OCI-LY3 (cell line): ENCODE measurements at regions not wholly inside any gene's neighbourhood (a gene's known extent, or its start where the extent isn't known, plus 50 kb on each side); places are given as distances from the start of the nearest gene placed in this dataset.
"Not testable (repeated sequence)": the region's sequence is repeated elsewhere in the genome, so short reads cannot be mapped to it uniquely, and the experiment has no call there.

Experiments
- H2AFZ ChIP-seq: fragments of 200-600, 300-600 bp; shearing (Covaris generic); 2 replicates; pipeline ENCODE4 v1.6.0; 2014; ENCODE audit warnings: antibody characterized with exemption, low read depth, low read length
- H3K27ac ChIP-seq: fragments of 200-600, 300-600 bp; sonication (generic); 2 replicates; pipeline ENCODE4 v1.5.1; 2014; ENCODE audit warnings: mild to moderate bottlenecking, low read length, moderate library complexity, mixed read lengths
- H3K27me3 ChIP-seq: fragments of 200-600, 300-600 bp; sonication (generic); 2 replicates; pipeline ENCODE4 v1.6.1; 2014; ENCODE audit warnings: low read depth, low read length, mixed read lengths
- H3K36me3 ChIP-seq: fragments of 200-600, 300-600 bp; sonication (generic); replicated peaks from 2 replicates; pipeline ENCODE3; 2014; ENCODE audit warnings: low read depth, low read length, mixed read lengths
- H3K4me1 ChIP-seq: fragments of 300-600, 200-600 bp; sonication (generic); 2 replicates; pipeline ENCODE4 v1.6.1; 2014; ENCODE audit warnings: low read length, mixed read lengths
- H3K4me2 ChIP-seq: fragments of 200-600, 300-600 bp; sonication (generic); 2 replicates; pipeline ENCODE4 v1.6.1; 2014; ENCODE audit warnings: low read length, mixed read lengths
- H3K4me3 ChIP-seq: fragments of 300-600, 200-600 bp; sonication (generic); 2 replicates; pipeline ENCODE4 v1.5.1; 2014; ENCODE audit warnings: antibody characterized with exemption, mild to moderate bottlenecking, low read length, moderate library complexity
- H3K79me2 ChIP-seq: fragments of 300-600, 200-600 bp; shearing (Covaris generic); 2 replicates; pipeline ENCODE4 v1.6.1; 2014; ENCODE audit warnings: mild to moderate bottlenecking, low read length, mixed read lengths
- H3K9ac ChIP-seq: fragments of 300-600, 200-600 bp; shearing (Covaris generic); 2 replicates; pipeline ENCODE4 v1.6.0; 2014; ENCODE audit warnings: mild to moderate bottlenecking, low read length, moderate library complexity
- H3K9me3 ChIP-seq: fragments of 200-600, 300-600 bp; shearing (Covaris generic); 2 replicates; pipeline ENCODE4 v1.6.1; 2014; ENCODE audit warnings: low read length, mixed read lengths; ENCODE audit not compliant: insufficient read depth
- H4K20me1 ChIP-seq: fragments of 200-600, 300-600 bp; sonication (generic); 2 replicates; pipeline ENCODE4 v1.6.1; 2016; ENCODE audit warnings: low read length, mixed read lengths; ENCODE audit not compliant: insufficient read depth
- EZH2phosphoT487 ChIP-seq: fragments of 200-600 bp; shearing (Covaris generic); IDR thresholded peaks from 2 replicates; pipeline ENCODE4 v1.6.1; 2018; ENCODE audit warnings: antibody characterized with exemption, mixed run types, low read depth
- TF ChIP-seq, protein P1 (sequence below): fragments of 200-600, 300-600 bp; sonication (generic); IDR thresholded peaks from 2 replicates; pipeline ENCODE4 v1.5.1; 2014; ENCODE audit warnings: antibody characterized with exemption, low read length, low read depth

- Histone ChIP-seq H3K4me3 (no peak overlapping the region), H3K9ac (no peak overlapping the region)
Measured at GRCh38 chr7:114812570-114812969, 109.3 kb upstream of the MDFIC start.

DNA sequence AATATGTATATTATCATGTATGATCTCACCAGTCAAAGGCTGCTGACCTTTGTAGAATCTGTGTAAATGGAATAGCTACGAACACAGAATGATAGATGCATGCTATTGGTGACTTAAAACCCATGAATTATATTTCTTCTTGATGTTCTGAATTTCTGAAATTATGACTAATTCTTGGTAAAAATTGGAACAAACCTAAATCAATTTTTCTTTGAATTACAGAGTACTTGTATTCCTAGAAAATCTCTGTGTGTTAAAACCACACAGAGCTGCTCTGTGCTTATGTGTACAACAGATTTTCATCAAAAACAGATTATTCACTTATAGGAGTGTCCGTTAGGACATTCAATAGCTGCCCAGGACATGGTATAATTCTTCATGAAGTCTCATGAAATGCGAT lies 108.3 kb upstream of the MDFIC start:
- TF ChIP-seq EZH2phosphoT487, result no peak
- TF ChIP-seq, protein P1, sequence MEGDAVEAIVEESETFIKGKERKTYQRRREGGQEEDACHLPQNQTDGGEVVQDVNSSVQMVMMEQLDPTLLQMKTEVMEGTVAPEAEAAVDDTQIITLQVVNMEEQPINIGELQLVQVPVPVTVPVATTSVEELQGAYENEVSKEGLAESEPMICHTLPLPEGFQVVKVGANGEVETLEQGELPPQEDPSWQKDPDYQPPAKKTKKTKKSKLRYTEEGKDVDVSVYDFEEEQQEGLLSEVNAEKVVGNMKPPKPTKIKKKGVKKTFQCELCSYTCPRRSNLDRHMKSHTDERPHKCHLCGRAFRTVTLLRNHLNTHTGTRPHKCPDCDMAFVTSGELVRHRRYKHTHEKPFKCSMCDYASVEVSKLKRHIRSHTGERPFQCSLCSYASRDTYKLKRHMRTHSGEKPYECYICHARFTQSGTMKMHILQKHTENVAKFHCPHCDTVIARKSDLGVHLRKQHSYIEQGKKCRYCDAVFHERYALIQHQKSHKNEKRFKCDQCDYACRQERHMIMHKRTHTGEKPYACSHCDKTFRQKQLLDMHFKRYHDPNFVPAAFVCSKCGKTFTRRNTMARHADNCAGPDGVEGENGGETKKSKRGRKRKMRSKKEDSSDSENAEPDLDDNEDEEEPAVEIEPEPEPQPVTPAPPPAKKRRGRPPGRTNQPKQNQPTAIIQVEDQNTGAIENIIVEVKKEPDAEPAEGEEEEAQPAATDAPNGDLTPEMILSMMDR, result no peak
- H3K9me3 ChIP-seq, result no peaks in the 10 kb centered on the region
- H3K4me1 ChIP-seq, result no peaks in the 10 kb centered on the region
- no peaks in the 10 kb centered on the region for H3K27me3 ChIP-seq
- no peak overlapping the region for H3K4me2 ChIP-seq
- no peak overlapping the region for H3K27ac ChIP-seq
- no peaks in the 10 kb centered on the region for H3K79me2 ChIP-seq
- H3K36me3 ChIP-seq, result no peaks in the 10 kb centered on the region
- H2AFZ ChIP-seq, result no peak overlapping the region
- no peak overlapping the region for H3K9ac ChIP-seq
- no peak overlapping the region for H3K4me3 ChIP-seq
- no peaks in the 10 kb centered on the region for H4K20me1 ChIP-seq

More at GRCh38 chr7:114812570-114812969, 109.3 kb upstream of the MDFIC start:
- Histone ChIP-seq H4K20me1 (no peaks in the 10 kb centered on the region), H3K27ac (no peak overlapping the region), H3K79me2 (no peaks in the 10 kb centered on the region), H3K4me1 (no peaks in the 10 kb centered on the region), H3K9me3 (no peaks in the 10 kb centered on the region), H3K4me2 (no peak overlapping the region), H3K27me3 (no peaks in the 10 kb centered on the region), H3K36me3 (no peaks in the 10 kb centered on the region), H2AFZ (no peak overlapping the region)
- TF ChIP-seq, protein P1, result no peak
- no peak for TF ChIP-seq EZH2phosphoT487

- not testable (repeated sequence) for H4K20me1 ChIP-seq, H3K27me3 ChIP-seq, H2AFZ ChIP-seq, H3K4me2 ChIP-seq, H3K79me2 ChIP-seq, H3K9ac ChIP-seq, H3K4me1 ChIP-seq, H3K4me3 ChIP-seq, H3K27ac ChIP-seq, H3K36me3 ChIP-seq, H3K9me3 ChIP-seq
Measured at GRCh38 chr7:114817036-114817435, 104.9 kb upstream of the MDFIC start.

DNA sequence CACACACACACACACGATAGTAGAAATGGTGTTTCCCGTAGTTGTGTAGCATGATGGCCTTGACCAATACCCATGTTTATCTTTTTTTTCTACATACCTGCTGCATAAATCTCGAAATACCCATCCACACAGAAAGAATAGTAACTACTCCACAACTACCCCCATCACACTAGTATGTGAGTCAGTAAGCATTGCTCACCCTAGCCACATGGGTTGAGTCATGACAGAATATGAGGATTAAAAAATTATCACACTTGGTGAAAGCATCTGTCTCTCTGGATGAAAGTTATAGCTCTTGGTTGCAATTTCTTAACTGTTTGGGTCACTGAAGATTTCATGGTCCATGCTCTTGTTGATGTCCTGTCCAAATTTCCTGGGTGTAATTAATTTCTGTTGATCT lies 103.4 kb upstream of the MDFIC start:
- no peaks in the 10 kb centered on the region for H3K9me3 ChIP-seq
- H4K20me1 ChIP-seq, result no peaks in the 10 kb centered on the region
- H3K4me3 ChIP-seq, result no peak overlapping the region
- H3K4me2 ChIP-seq, result no peak overlapping the region
- H3K27ac ChIP-seq, result no peak overlapping the region
- H3K4me1 ChIP-seq, result peaks cover 14% of the 10 kb centered on the region
- TF ChIP-seq, protein P1, result no peak
- TF ChIP-seq EZH2phosphoT487, result no peak
- no peaks in the 10 kb centered on the region for H3K36me3 ChIP-seq
- H3K27me3 ChIP-seq, result no peaks in the 10 kb centered on the region
- H3K9ac ChIP-seq, result no peak overlapping the region
- no peak overlapping the region for H2AFZ ChIP-seq
- no peaks in the 10 kb centered on the region for H3K79me2 ChIP-seq
